GOT3 (cell line): ENCODE measurements at regions not wholly inside any gene's neighbourhood (a gene's known extent, or its start where the extent isn't known, plus 50 kb on each side); places are given as distances from the start of the nearest gene placed in this dataset.
A peak's percentile ranks its signal among the peaks of the same experiment; 100 is the strongest.

Source experiments
- DNase-seq: peaks from one replicate; lab custom pipeline; 2025; ENCODE audit warnings: mixed read lengths; lab: John Stamatoyannopoulos, UW

- DNase-seq = no peak
Measured at GRCh38 chr18:6465281-6465680, 50.6 kb upstream of the L3MBTL4 start.

- no peak for DNase-seq
Measured at GRCh38 chr18:6476190-6476589, 61.5 kb upstream of the L3MBTL4 start.

GRCh38 chr18:6476880-6477279, 62.2 kb upstream of the L3MBTL4 start:
- DNase-seq = no peak

GRCh38 chr18:6478121-6478520, 63.4 kb upstream of the L3MBTL4 start:
- DNase-seq = no peak

- DNase-seq = no peak
Measured at GRCh38 chr18:6479699-6480098, 65.0 kb upstream of the L3MBTL4 start.

GRCh38 chr18:6482198-6482977, 67.7 kb upstream of the L3MBTL4 start:
- peak; percentile 16 for DNase-seq

- no peak for DNase-seq
Measured at GRCh38 chr18:6484659-6485058, 69.9 kb upstream of the L3MBTL4 start.

- no peak for DNase-seq
Measured at GRCh38 chr18:6486313-6486712, 71.6 kb upstream of the L3MBTL4 start.

GRCh38 chr18:6486764-6487426, 72.2 kb upstream of the L3MBTL4 start:
- DNase-seq = no peak

GRCh38 chr18:6487968-6488367, 73.3 kb upstream of the L3MBTL4 start:
- DNase-seq = no peak

- DNase-seq = no peak
Measured at GRCh38 chr18:6488956-6489355, 74.2 kb upstream of the L3MBTL4 start.

- DNase-seq = no peak
Measured at GRCh38 chr18:6489977-6490376, 75.3 kb upstream of the L3MBTL4 start.

GRCh38 chr18:6493194-6493593, 78.5 kb upstream of the L3MBTL4 start:
- DNase-seq = no peak

- no peak for DNase-seq
Measured at GRCh38 chr18:6495536-6495935, 80.8 kb upstream of the L3MBTL4 start.

- no peak for DNase-seq
Measured at GRCh38 chr18:6497543-6497942, 82.8 kb upstream of the L3MBTL4 start.

GRCh38 chr18:6498289-6498856, 83.7 kb upstream of the L3MBTL4 start:
- DNase-seq = no peak

GRCh38 chr18:6504605-6505497, 90.1 kb upstream of the L3MBTL4 start:
- DNase-seq = no peak

GRCh38 chr18:6505498-6505875, 90.8 kb upstream of the L3MBTL4 start:
- no peak for DNase-seq

- DNase-seq = no peak
Measured at GRCh38 chr18:6509417-6509816, 94.7 kb upstream of the L3MBTL4 start.

- DNase-seq = no peak
Measured at GRCh38 chr18:6509832-6510231, 95.1 kb upstream of the L3MBTL4 start.

GRCh38 chr18:6520901-6521300, 106.2 kb upstream of the L3MBTL4 start:
- DNase-seq = no peak

GRCh38 chr18:6521803-6522418, 107.2 kb upstream of the L3MBTL4 start:
- DNase-seq = no peak
